WERI-Rb-1 (cell line): ENCODE measurements at regions not wholly inside any gene's neighbourhood (a gene's known extent, or its start where the extent isn't known, plus 50 kb on each side); places are given as distances from the start of the nearest gene placed in this dataset.

Experiments
- DNase-seq: peaks from one replicate; pipeline ENCODE4 v3.0.0-alpha.2; 2020
- H3K27ac ChIP-seq: fragments of 250-450 bp; sonication (Bioruptor Pico); 2 replicates; pipeline ENCODE4 v1.5.1; 2020; ENCODE audit warnings: mild to moderate bottlenecking, moderate library complexity
- H3K27me3 ChIP-seq: fragments of 250-450 bp; sonication (Bioruptor Pico); 2 replicates; pipeline ENCODE4 v1.5.1; 2021; ENCODE audit warnings: mild to moderate bottlenecking, low read depth, moderate library complexity; ENCODE audit not compliant: insufficient read depth, severe bottlenecking
- H3K36me3 ChIP-seq: fragments of 250-450 bp; sonication (Bioruptor Pico); 2 replicates; pipeline ENCODE4 v1.5.1; 2020; ENCODE audit warnings: mild to moderate bottlenecking, moderate library complexity
- H3K4me3 ChIP-seq: 2 replicates; pipeline ENCODE4 v1.5.1; 2011; ENCODE audit warnings: low read depth, mild to moderate bottlenecking, control low read depth, low read length
- H3K9me3 ChIP-seq: fragments of 250-450 bp; sonication (Bioruptor Pico); 2 replicates; pipeline ENCODE4 v1.5.1; 2021; ENCODE audit warnings: mild to moderate bottlenecking, moderate library complexity; ENCODE audit not compliant: severe bottlenecking
- CTCF ChIP-seq: IDR thresholded peaks from 2 replicates; pipeline ENCODE4 v1.5.1; 2011; ENCODE audit warnings: low read depth, mild to moderate bottlenecking, control low read depth, inconsistent platforms, low read length

- no peak for DNase-seq
- no peak for TF ChIP-seq CTCF
- H3K27ac ChIP-seq: no peak overlapping the region
- no peaks in the 10 kb centered on the region for H3K27me3 ChIP-seq
- peaks cover 8% of the 10 kb centered on the region for H3K9me3 ChIP-seq
- H3K36me3 ChIP-seq: no peaks in the 10 kb centered on the region
- H3K4me3 ChIP-seq: no peak overlapping the region
These were observed 130.1 kb upstream of the SEC14L1 start for GRCh38 chr17:77010667-77011066.

GRCh38 chr17:77011173-77012011, 129.4 kb upstream of the SEC14L1 start:
- peak; percentile 61 for TF ChIP-seq CTCF
- DNase-seq: peak; percentile 71
- no peaks in the 10 kb centered on the region for H3K27me3 ChIP-seq
- H3K27ac ChIP-seq: no peak overlapping the region
- H3K9me3 ChIP-seq: peaks cover 8% of the 10 kb centered on the region
- no peak overlapping the region for H3K4me3 ChIP-seq
- no peaks in the 10 kb centered on the region for H3K36me3 ChIP-seq

GRCh38 chr17:77018504-77018903, 122.3 kb upstream of the SEC14L1 start:
- Histone ChIP-seq H3K27ac (no peak overlapping the region), H3K9me3 (no peaks in the 10 kb centered on the region), H3K4me3 (no peak overlapping the region), H3K36me3 (no peaks in the 10 kb centered on the region), H3K27me3 (no peaks in the 10 kb centered on the region)
- no peak for DNase-seq
- no peak for TF ChIP-seq CTCF

- H3K27ac ChIP-seq: no peak overlapping the region
- no peak for DNase-seq
- no peak for TF ChIP-seq CTCF
These were observed 120.8 kb upstream of the SEC14L1 start for GRCh38 chr17:77019893-77020379.

GRCh38 chr17:77020973-77021372, 119.8 kb upstream of the SEC14L1 start:
- Histone ChIP-seq H3K36me3 (no peaks in the 10 kb centered on the region), H3K27me3 (no peaks in the 10 kb centered on the region)
- TF ChIP-seq CTCF: no peak

More at GRCh38 chr17:77019893-77020379, 120.8 kb upstream of the SEC14L1 start:
- no peak overlapping the region for H3K4me3 ChIP-seq
- H3K36me3 ChIP-seq: no peaks in the 10 kb centered on the region
- no peaks in the 10 kb centered on the region for H3K9me3 ChIP-seq
- no peaks in the 10 kb centered on the region for H3K27me3 ChIP-seq

GRCh38 chr17:77022766-77023165, 118.0 kb upstream of the SEC14L1 start:
- H3K4me3 ChIP-seq: no peak overlapping the region
- no peaks in the 10 kb centered on the region for H3K36me3 ChIP-seq
- TF ChIP-seq CTCF: no peak
- DNase-seq: no peak
- H3K9me3 ChIP-seq: no peaks in the 10 kb centered on the region
- no peaks in the 10 kb centered on the region for H3K27me3 ChIP-seq
- no peak overlapping the region for H3K27ac ChIP-seq

More at GRCh38 chr17:77020973-77021372, 119.8 kb upstream of the SEC14L1 start:
- no peak for DNase-seq
- Histone ChIP-seq H3K4me3 (no peak overlapping the region), H3K27ac (no peak overlapping the region), H3K9me3 (no peaks in the 10 kb centered on the region)
